NCI-H226 (cell line): ENCODE measurements at regions not wholly inside any gene's neighbourhood (a gene's known extent, or its start where the extent isn't known, plus 50 kb on each side); places are given as distances from the start of the nearest gene placed in this dataset.
A peak's percentile ranks its signal among the peaks of the same experiment; 100 is the strongest.
"Not testable (repeated sequence)": the region's sequence is repeated elsewhere in the genome, so short reads cannot be mapped to it uniquely, and the experiment has no call there.

Experiments
- DNase-seq: peaks from one replicate; pipeline ENCODE4 v3.0.0-alpha.2; 2015

DNA sequence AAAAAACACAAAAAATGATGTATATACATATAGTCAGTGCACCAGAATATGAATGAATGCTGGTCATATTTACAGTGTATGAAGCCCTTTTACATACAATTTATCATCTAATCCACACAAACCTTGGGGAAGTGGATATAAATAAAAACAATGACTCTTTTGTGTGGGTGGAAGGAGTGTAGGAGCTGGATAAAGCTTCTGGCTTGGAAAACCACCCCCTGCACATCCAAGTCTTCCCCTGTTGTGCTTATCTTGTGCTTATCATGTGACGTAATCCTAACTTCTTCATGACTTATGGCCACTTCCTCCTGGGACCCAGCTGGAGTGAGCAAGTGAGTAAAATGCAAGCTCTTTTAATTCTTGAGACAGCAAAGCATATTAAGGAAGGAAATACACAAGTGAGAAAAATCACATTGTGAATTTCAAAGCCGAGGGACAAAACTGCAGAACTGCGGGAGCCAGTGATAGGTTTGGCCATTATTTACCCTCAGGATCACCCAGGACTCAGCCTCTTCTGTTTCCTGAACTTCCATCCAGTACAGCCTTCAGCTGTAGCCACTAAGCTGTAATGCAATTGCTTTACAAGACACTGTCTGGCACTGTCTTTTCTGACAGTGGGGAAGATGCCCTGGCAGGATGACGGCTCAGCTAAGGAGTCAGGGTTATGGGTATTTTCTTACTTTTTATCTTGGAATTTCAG lies 104.0 kb upstream of the PPM1J start:
- peak; percentile 94 for DNase-seq

DNA sequence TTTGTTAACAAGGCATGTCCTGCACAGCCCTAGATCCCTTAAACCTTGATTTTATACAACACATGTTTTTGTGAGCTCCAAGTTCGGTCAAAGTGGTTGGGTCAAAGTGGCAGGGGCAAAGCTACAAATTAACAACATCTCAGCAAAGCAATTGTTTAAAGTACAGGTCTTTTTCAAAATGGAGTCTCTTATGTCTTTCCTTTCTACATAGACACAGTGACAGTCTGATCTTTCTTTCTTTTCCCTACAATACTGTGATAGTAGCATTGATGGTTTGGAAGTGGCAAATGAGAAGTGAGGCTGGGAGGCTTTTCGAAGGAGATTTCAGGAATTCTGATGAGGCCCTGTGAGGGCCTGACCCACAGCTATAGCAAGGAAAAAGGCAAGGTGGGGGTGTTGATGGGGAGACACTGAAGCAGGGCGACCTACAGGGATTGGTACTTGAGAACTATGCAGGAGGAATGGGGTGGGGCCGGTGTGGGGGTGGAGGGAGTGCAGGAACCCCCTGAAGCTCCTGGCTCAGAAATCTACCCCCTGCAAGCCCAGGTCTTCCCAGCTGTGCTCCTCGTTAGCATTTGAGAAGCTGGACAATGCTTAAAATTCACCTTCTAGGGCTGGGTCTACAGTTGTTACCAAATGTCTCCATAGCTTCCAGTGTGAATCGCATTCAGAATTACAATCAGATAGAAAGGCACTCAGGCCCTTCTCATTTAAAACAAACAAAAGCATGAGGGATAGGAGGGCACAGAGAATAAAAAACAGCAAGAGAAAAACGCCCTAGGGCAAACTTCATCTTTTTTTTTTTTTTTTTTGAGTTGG lies 102.6 kb upstream of the PPM1J start:
- DNase-seq, result no peak

DNA sequence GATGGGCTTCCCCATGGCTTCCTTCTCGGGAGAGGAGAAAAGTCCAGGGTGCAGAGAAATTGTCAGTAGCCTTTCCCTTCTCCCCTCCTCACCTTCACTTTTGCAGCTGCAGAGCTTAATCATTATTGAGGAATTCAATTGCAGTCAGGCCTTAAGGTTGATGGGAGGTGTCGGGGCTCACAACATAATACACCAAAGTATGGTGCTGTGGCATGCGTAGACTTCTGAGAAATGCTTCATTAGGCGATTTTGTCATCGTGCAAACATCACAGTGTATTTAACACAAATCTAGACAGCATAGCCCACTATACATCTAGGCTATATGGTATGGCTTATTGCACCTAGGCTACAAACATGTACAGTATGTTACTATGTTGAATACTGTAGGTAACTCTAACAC lies 100.2 kb upstream of the PPM1J start:
- DNase-seq, result no peak

DNA sequence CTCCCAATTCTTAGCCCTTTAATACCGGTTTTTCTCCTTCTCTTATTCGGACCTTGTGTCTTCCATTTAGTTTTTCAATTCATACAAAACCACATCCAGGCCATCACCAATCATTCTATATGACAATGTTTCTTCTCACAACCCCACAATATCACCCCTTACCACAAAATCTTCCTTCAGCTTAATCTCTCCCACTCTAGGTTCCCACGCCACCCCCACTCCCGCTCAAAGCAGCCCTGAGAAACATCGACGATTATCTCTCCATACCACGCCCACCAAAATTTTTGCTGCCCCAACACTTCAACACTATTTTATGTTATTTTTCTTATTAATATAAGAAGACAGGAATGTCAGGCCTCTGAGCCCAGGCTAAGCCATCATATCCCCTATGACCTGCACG lies 99.5 kb upstream of the PPM1J start:
- DNase-seq, result not testable (repeated sequence)

DNA sequence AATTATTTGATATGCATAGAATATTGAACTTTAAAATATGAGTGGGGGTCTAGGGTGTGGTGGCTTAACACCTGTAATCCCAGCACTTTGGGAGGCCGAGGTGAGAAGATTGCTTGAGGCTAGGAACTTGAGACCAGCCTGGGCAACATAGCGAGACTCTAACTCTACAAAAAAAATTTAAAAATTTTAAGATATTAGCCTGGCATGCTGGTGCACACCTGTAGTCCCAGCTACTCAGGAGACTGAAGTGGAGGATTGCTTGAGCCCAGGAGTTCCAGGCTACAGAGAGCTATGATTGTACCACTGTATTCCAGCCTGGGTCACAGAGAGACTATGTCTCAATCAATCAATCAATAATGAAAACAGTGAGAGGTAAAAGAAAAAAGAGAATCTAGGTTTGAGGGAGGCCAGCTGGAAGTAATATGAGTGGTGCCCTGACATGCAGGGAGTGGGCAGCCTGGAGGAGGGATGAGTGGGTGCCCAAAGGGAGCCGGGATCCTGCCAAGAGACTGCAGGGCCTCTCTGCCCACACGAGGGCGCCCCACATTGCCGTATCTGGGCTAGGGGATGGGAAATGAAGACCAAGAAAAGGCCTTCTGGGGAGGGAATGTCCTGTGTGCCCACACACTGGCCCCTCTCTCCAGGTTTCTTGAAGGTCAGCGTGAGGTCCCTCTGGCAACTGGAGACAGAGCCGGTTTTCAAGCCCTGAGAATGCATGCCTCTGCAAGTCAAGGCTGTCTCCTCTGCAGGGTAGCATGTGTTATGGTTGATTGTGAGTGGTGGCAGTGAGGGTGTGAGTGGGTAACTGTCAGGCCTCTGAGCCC lies 93.9 kb upstream of the PPM1J start:
- peak; percentile 61 for DNase-seq

DNA sequence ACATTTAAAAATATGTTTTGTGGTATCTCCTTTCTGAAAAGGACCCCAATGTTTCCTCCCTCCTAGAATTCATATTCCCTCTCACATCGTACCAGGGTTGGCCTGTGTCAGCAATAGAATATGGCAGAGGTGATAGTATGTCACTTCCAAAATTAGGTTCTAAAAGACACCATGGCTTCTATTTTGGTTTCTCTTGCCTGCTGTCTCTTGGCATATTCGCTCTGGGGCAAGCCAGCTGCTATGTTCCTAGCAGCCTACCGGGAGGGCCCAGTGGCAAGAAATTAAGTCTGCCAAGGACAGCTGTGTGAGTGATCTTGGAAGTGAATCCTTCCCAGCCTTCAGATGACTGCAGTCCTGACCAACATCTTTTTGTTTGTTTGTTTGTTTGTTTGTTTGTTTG lies 92.9 kb upstream of the PPM1J start:
- no peak for DNase-seq

DNA sequence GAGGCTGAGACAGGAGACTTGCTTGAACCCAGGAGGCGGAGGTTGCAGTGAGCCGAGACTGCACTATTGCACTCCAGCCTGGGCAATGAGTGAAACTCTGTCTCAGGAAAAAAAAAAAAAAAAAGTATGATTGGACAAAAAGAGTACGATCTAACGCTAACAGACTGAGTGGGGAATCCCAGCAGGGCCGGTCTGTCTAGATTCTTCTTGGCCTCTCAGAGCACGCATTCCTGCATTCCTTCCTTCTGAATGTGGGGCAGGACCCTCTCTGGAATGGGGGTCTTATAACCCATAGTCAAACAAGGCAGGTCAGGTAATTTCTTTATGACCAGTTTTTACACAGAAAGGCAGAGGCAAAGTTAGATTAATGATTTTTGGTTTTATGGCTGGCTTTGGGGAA lies 92.0 kb upstream of the PPM1J start:
- DNase-seq, result no peak

DNA sequence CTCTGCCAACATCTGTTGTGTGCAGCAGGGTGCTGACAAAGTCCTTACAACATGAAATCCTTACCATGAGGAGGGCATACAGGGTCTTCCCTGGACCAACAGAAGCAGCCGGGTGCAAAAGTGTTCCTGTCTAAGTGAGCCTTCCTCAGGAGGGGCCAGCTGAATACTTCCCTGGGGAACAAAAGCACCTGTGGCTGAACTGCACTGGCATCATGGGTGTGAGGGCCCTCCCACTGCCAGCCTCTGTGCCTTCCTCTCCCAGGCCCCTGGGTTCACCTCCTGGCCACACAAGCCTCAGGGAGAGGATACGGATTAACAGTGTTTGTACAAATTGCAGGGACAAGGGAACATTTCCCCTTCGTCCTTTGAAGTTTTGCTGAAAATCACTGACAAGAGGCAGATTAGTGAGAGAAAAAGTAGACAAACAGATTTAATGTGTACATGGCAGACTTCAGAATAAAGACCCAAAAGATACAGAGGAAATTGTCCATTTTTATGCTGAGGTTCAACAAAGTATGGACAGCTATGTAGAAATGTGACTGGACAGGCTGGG lies 91.0 kb upstream of the PPM1J start:
- no peak for DNase-seq

DNA sequence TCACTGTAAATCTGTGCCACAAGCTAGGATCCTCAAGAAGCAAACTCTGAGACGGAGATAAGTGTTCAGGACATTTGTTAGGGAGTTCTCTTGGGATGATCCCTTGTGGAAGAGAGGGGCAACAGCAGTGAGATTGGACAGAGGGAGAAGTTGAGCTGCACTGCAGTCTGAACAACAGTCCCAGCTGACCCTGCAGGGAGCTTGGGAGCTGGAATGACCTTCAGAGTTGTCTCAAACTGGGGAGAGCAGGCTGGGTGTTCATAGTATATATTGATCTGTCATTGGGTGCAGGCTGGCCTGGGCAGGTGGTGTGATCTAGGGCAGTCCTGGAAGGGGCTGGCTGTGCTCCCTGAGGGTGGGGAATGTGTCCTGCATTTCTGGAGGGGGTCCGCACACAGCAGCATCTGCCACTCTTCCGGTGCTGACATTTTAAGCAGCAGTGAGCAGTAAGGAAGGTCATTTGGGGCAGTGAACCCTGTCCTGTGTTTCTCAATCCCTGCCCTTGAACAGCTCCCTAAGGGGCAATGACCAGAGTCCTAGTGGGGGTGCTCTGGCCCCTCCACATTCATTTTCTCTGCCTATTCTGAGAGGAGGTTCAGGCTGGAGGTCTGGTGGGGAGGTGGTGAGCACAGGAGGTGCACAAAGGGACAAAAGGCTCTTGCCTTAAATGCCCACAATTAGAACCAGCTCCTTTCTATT lies 90.2 kb upstream of the PPM1J start:
- DNase-seq, result no peak

DNA sequence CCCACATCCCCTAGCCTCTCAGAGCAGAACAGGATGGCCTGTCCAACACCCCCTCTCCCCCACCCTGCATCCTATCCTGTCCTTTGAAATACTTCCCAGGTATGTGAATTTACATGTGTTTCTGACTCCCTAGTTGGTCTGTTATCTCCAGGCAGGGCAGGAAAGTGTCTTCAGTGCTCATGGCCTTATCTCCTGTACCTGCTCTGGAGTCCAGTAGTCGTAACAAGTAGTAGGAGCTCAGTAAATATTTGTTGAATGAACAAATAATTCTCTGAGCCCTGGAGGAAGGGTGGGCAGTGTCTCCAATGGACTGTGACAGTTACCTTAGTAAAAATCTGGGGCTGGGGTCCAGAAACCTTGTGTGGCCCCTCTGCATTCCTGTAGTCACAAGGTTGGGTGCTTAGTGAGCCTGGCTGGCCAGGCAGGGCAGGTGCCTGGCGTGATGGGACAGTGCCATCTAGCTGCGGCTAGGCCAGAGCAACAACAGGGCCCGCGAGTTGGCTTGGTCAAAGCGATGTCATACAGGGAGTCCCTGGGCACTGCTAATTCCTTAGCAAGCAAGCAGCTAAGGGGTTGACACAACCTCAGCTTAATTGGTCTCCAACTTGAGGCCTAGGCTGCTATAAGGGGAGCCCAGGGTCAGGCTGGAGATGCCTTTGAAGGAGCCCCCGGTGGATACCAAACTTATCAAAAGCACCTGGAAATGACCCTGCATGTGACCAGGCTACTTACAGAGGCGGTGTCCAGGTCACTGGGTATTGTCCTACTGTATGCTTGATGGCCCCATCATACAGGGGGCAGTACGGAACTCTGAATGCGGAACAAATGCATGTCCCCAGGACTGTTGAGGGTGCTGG lies 89.0 kb upstream of the PPM1J start:
- peak; percentile 57 for DNase-seq

DNA sequence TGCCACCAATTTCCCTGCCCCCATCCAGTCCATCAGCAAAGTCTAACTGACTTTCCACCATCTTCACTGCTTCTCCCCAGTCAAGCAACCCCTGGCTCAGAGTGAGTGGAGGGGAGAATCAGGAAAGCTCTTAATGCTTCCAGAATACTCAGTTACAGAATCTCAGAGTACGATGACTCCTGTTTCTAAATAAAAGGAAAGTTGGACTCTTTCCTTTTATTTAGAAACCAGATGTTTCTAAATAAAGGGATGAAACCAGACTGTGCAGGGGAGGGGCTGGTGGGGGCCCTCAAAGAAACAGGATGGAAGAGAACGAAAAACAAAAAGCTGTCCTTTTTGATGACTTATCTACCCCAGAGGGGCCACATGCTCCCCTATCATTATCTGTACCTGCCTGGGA lies 85.2 kb upstream of the PPM1J start:
- no peak for DNase-seq

DNA sequence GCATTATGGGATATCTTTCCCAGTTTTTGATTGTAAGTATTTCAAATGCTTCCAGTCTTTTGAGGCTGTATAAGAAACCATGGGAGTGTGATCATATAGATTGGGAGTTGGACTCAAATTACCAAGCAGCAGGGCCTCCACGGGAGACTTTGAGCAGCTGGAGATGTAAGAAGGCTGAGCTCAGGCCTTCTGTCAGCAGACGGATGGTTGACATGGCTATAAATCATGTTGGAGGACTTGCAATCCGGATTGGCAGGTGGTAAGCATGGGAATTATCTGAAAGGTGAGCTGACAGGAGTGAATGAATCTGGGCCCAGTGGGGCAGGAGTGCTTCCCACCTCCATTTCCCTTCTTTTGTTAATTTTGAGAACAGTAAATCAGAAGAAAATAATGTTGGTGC lies 83.2 kb upstream of the PPM1J start:
- DNase-seq, result no peak

DNA sequence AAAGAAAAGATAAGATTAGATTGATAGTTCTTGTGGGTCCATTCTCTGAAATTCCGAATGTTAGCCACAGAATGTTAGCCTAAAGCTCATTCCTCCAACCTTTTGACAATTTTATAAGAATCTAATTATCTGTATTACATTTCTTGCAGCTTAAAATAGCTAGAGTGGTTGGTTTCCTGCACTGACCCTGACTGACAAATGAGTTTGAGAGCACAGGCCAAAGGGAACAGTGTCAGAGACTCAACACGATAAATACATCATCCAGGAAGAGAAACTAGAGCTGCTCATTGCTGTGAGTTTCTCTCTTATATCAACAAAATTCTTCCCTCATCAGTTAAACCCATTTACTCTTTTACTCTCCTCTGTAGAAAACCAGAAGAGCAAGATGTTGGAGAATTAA lies 82.1 kb upstream of the PPM1J start:
- DNase-seq, result no peak

DNA sequence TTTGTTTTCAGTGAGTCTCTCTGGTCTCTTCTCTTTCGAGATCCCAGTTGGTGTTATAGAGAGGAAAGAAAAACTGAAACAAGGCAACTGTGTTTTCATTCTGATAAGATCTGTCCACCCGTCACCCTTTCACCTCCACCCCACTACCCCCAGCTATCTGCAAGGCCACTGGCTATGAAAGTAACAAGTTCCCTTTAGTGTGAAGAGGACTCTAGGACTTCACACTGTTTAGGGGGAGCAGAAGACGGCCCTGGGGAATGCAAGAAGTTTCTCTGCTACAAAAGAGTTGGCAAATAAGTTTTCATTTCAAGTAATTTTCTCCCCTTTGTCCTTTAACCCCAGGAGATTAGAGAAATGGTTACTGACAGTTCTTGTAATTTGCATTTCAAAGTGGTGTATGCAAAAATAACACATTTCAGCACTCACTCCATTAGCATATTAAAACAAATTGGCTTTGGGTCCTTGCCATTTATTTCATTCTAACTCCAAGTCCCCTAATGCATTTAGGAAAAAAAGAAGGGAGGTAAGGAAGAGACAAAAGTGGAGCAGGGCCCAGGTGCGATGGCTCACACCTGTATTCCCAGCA lies 79.6 kb upstream of the PPM1J start:
- no peak for DNase-seq

DNA sequence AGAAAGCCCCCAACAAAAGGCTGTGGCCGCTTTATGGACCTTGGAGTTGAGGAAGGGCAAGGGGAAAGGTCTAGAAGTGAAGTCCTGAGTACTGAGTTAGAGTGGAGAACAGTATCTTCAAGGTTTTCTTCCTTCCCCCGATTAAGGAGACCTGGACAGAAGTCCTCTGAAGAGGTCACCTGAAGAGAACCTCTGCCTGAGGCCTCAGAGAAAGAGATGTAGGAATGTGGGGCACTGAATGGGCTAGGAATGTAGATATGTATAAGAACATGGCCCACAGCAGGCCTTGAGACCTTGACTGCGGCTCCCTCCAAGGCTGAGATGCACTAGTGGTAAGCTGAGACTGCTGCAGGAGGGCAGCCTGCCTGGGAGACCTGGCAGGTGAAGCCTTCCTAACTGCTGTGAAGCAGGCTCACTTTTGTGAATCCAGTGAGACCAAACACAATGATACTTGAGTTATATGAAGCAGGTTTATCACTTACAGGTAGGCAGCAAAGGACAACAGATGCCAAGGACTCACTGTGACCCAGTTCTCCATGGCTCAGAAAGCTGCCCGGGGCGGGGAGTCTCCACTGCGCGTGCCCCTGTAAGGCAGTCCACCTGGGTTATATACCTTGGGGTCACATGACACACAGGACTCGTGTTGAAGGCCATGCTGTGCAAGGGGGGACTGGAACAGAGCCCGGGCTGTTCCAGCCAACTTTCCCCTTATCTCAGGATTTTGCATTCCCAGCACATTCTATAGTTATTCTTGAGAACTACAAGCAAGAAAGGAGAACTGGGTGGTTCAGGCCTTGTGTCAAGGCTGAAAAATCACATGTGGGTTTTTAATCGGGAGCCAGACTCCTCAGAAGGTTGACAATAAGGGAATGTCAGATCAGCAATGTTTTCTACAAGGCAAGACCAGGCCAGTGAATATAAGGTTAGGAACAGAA lies 78.8 kb upstream of the PPM1J start:
- peak; percentile 75 for DNase-seq

DNA sequence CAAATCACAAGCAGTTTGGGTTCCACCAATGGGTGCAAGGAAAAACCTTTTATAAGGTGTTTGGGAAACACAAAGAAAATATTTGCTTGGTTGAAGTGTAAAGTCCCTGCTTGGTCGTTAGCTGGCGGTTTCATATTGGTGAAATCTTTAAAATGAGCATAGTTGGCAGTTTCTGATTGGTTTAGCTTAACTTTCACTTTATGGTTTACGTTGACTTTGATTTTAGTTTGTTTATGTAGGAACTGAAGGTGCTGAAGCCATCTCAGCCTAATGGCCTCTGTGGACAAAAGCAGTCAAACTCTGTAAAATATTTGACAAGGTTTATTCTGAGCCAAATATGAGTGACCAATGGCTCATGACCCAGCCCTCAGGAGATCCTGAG lies 76.6 kb upstream of the PPM1J start:
- DNase-seq, result no peak

DNA sequence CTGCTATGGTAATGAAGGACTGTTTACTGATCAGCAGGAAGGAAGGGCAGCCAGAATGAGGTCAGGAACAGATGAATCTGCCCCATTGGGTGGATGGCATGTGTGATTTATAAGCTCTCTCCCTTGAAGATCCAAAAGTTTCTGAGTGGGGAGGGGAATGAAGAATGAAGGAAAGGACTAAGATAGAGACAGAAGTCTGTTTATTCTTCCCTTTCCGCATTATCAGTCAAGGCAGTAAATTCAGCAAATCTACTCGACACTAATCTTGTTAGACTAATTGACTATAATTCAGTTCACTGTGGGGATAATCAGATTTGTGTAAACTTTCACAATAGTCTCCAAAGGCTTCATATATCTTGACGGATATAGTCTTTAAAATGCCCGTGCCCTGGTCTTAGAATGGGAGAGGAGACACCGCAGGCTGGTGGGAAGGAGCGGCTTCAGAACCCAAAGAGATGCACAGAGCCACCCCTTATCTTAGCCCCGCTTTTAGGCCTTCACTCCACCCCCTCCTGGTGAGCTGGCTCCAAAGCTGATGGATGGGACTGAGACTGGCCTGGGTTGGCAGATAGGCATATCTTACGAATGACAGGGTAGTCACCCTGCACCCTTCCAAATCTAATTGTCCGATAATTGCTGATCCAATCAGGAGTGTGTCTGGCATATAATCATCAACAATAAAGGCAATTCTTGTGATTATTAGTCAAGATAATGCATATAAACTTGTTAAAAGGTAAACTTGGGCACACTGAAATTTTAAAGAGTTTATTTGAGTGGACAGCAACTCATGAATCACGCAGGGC lies 76.0 kb upstream of the PPM1J start:
- DNase-seq, result peak; percentile 37

DNA sequence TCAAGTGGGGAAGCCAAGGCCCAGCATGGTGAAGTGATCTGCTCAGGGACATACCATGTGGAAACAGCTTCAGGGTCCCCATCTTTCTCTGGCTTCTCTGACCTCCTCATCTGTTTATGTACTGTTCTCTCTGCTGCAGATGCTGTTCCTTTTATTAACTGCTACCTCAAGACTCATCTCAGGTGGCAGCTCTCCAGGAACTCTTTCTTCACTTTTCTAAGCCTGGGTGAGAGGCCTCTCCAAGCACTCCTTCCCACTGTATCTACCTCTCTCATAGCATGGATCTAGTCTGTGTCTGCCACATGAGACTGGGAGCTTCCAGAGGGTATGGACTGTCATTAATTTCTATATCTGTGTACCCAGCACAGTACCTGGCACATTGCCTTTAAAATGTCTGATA lies 73.4 kb upstream of the PPM1J start:
- peak; percentile 70 for DNase-seq

DNA sequence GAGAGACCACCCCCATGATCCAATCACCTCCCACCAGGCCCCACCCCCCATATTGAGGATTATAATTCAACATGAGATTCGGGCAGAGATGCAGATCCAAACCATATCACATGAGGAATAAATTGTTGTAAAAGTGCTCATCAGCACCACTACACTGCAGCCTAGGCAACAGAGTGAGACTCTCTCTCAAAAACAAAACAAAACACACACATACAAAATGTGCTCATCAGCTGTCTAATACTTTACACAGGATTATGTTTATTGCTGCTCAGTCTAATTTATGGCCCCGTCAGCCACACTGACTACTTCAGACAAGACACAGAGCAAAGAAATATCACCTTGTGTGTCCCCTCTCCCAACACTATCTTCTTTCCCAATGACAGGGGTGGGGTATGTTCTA lies 72.9 kb upstream of the PPM1J start:
- no peak for DNase-seq
